Erythroblast (primary cell): ENCODE measurements at regions not wholly inside any gene's neighbourhood (a gene's known extent, or its start where the extent isn't known, plus 50 kb on each side); places are given as distances from the start of the nearest gene placed in this dataset.

Experiments
- GATA1 ChIP-seq: IDR thresholded peaks from 2 replicates; pipeline ENCODE4 v1.6.1; 2011; ENCODE audit warnings: low read depth, mild to moderate bottlenecking, control low read depth, low read length, moderate library complexity
- POLR2A ChIP-seq: IDR thresholded peaks from 2 replicates; pipeline ENCODE4 v1.6.1; 2011; ENCODE audit warnings: mild to moderate bottlenecking, low read length

- TF ChIP-seq POLR2A (no peak), GATA1 (no peak)
Observed at GRCh38 chr9:13576101-13576500, 296.6 kb upstream of the MPDZ start.
